ENCODE measurements at regions not wholly inside any gene's neighbourhood (a gene's known extent, or its start where the extent isn't known, plus 50 kb on each side); places are given as distances from the start of the nearest gene placed in this dataset.

- TF ChIP-seq POLR2A (IDR thresholded peaks at IDR 0.05; ENCODE audit: low read length) (no peak), GATA1 (IDR thresholded peaks at IDR 0.05; ENCODE audit: low read depth, low read length) (no peak)
Measured at GRCh38 chr5:42121401-42121800, 196.3 kb downstream of the FBXO4 start.
